A549 (cell line): ENCODE measurements at regions not wholly inside any gene's neighbourhood (a gene's known extent, or its start where the extent isn't known, plus 50 kb on each side); places are given as distances from the start of the nearest gene placed in this dataset.

Source experiments
- ATAC-seq, 2 experiments: fragments of 200-7000 bp in 1 of 2; fragments of >200 bp in 1 of 2; cut with Nextera tagmentation in 1 of 2; cut with Tn5 transposase in 1 of 2; 3 replicates each; pipeline versions ENCODE4 v1.8.0 to v1.9.1; 2018 to 2020; ENCODE audit warnings: mild to moderate bottlenecking in 1 of 2, moderate library complexity in 1 of 2
- CTCF ChIA-PET: fragments of 300-600 bp; sonication (Branson Sonifier 250); formaldehyde crosslinking; extraction: SDS; loops from one replicate; lab custom pipeline; 2021; ENCODE audit warnings: antibody characterized with exemption, inconsistent platforms; lab: Yijun Ruan, JAX
- POLR2A ChIA-PET: fragments of 350-600 bp; formaldehyde crosslinking; extraction: SDS; loops from one replicate; lab custom pipeline; 2021; ENCODE audit warnings: antibody characterized with exemption, inconsistent platforms; lab: Yijun Ruan, JAX
- DNase-seq, 2 experiments: peaks; one replicate each; pipeline versions ENCODE4 v3.0.0 to v3.0.0-alpha.2; 2011 to 2016; ENCODE audit warnings: low read depth in 1 of 2, low spot score in 1 of 2
- FAIRE-seq: peaks from 2 replicates; lab custom pipeline; 2011; peaks lifted over from hg19 to GRCh38; lab: Jason Lieb, UNC
- H3K27ac ChIP-seq, 2 experiments: fragments of >200 bp; sonication (Bioruptor Twin); formaldehyde crosslinking; 3 replicates each; pipeline ENCODE4 v1.5.1; 2016 to 2017
- H3K4me1 ChIP-seq: fragments of >200 bp; sonication (Bioruptor Twin); formaldehyde crosslinking; 3 replicates; pipeline ENCODE4 v1.6.1; 2016
- H3K4me2 ChIP-seq: fragments of >200 bp; sonication (Bioruptor Twin); formaldehyde crosslinking; 3 replicates; pipeline ENCODE4 v1.6.1; 2016
- H3K4me3 ChIP-seq: fragments of >200 bp; sonication (Bioruptor Twin); formaldehyde crosslinking; 3 replicates; pipeline ENCODE4 v1.5.1; 2016
- H3K9me3 ChIP-seq: fragments of >200 bp; sonication (Bioruptor Twin); formaldehyde crosslinking; 3 replicates; pipeline ENCODE4 v1.6.1; 2016
- BCL3 ChIP-seq: fragments of >200 bp; sonication (Bioruptor Twin); formaldehyde crosslinking; IDR thresholded peaks from 3 replicates; pipeline ENCODE4 v1.6.1; 2016
- BHLHE40 ChIP-seq: IDR thresholded peaks from 2 replicates; pipeline ENCODE4 v1.6.1; 2012; ENCODE audit warnings: low read depth, low read length, inconsistent platforms
- CBX2 ChIP-seq: fragments of 200-600 bp; sonication (generic); IDR thresholded peaks from 2 replicates; pipeline ENCODE4 v1.6.1; 2016; ENCODE audit warnings: low read depth, mild to moderate bottlenecking, borderline replicate concordance
- CBX8 ChIP-seq: fragments of 200-600 bp; sonication (generic); IDR thresholded peaks from 2 replicates; pipeline ENCODE4 v1.6.1; 2016
- CHD2 ChIP-seq: fragments of 150-350 bp; IDR thresholded peaks from 2 replicates; pipeline ENCODE4 v1.6.1; 2014; ENCODE audit warnings: low read length; ENCODE audit not compliant: partially characterized antibody
- ELK1 ChIP-seq: fragments of 150-350 bp; IDR thresholded peaks from 2 replicates; pipeline ENCODE4 v1.6.1; 2014; ENCODE audit warnings: low read depth, mild to moderate bottlenecking, low read length
- FOSB ChIP-seq: fragments of 250-450 bp; sonication (Bioruptor Pico); IDR thresholded peaks from 2 replicates; pipeline ENCODE4 v1.5.0; 2020; ENCODE audit warnings: mild to moderate bottlenecking, moderate library complexity
- FOSL2 ChIP-seq, 2 experiments: fragments of 450-650 bp in 1 of 2; fragments of >200 bp in 1 of 2; sonication (Bioruptor Twin) in 1 of 2; formaldehyde crosslinking; IDR thresholded peaks; 2 replicates each; pipeline versions ENCODE4 v1.5.0 to v1.6.1; 2016 to 2020; ENCODE audit warnings: mild to moderate bottlenecking in 1 of 2, moderate library complexity in 1 of 2
- GATA3 ChIP-seq: IDR thresholded peaks from 2 replicates; pipeline ENCODE4 v1.6.1; 2012; ENCODE audit warnings: borderline replicate concordance
- HDAC2 ChIP-seq: fragments of 200-600 bp; sonication (generic); IDR thresholded peaks from 2 replicates; pipeline ENCODE4 v1.6.1; 2016
- HOXB13 ChIP-seq: fragments of 250-450 bp; sonication (Bioruptor Pico); IDR thresholded peaks from 2 replicates; pipeline ENCODE4 v1.5.0; 2020; ENCODE audit warnings: low read depth, mild to moderate bottlenecking, moderate library complexity
- JUN ChIP-seq, 2 experiments: fragments of >200 bp; sonication (Bioruptor Twin); formaldehyde crosslinking; IDR thresholded peaks; 2 replicates in 1 of 2; 3 replicates in 1 of 2; pipeline ENCODE4 v1.6.1; 2016 to 2017
- JUNB ChIP-seq: fragments of >200 bp; sonication (Bioruptor Twin); formaldehyde crosslinking; IDR thresholded peaks from 2 replicates; pipeline ENCODE4 v1.6.1; 2016
- MYC ChIP-seq: IDR thresholded peaks from 2 replicates; pipeline ENCODE4 v1.6.1; 2012; ENCODE audit warnings: mild to moderate bottlenecking, inconsistent platforms, low read length, improper control_type of control experiment, borderline replicate concordance
- NFE2L2 ChIP-seq: fragments of 150-350 bp; conservative IDR thresholded peaks from 2 replicates; pipeline ENCODE4 v1.6.1; 2014; ENCODE audit warnings: low read length
- NPAS2 ChIP-seq: fragments of 250-450 bp; sonication (Bioruptor Pico); IDR thresholded peaks from 2 replicates; pipeline ENCODE4 v1.8.0; 2022; ENCODE audit warnings: mild to moderate bottlenecking, moderate library complexity, borderline replicate concordance
- NR3C1 ChIP-seq: fragments of >200 bp; sonication (Bioruptor Twin); formaldehyde crosslinking; IDR thresholded peaks from 3 replicates; pipeline ENCODE4 v1.6.1; 2017
- PHF8 ChIP-seq: fragments of 200-600 bp; sonication (generic); IDR thresholded peaks from 2 replicates; pipeline ENCODE4 v1.6.1; 2016; ENCODE audit warnings: low read depth, mild to moderate bottlenecking, antibody characterized with exemption, moderate library complexity, borderline replicate concordance
- POLR2AphosphoS2 ChIP-seq: conservative IDR thresholded peaks from 2 replicates; pipeline ENCODE4 v1.6.1; 2012; ENCODE audit warnings: low read length, improper control_type of control experiment, inconsistent platforms
- RAD21 ChIP-seq, 2 experiments: fragments of >200 bp in 1 of 2; sonication (Bioruptor Twin) in 1 of 2; formaldehyde crosslinking in 1 of 2; IDR thresholded peaks in 1 of 2; conservative IDR thresholded peaks in 1 of 2; 2 replicates in 1 of 2; 3 replicates in 1 of 2; pipeline ENCODE4 v1.6.1; 2012 to 2018; ENCODE audit warnings: inconsistent platforms in 1 of 2
- RFX5 ChIP-seq: fragments of 450-650 bp; IDR thresholded peaks from 2 replicates; pipeline ENCODE4 v1.7.1; 2014; ENCODE audit warnings: antibody characterized with exemption, mild to moderate bottlenecking, moderate library complexity
- RNF2 ChIP-seq: fragments of 200-600 bp; sonication (generic); IDR thresholded peaks from 2 replicates; pipeline ENCODE4 v1.6.1; 2016; ENCODE audit warnings: low read depth, mild to moderate bottlenecking, antibody characterized with exemption, moderate library complexity, borderline replicate concordance
- SMC3 ChIP-seq: fragments of >200 bp; sonication (Bioruptor Twin); formaldehyde crosslinking; IDR thresholded peaks from 3 replicates; pipeline ENCODE4 v1.6.1; 2018; ENCODE audit warnings: inconsistent platforms
- SREBF2 ChIP-seq: fragments of 450-650 bp; IDR thresholded peaks from 2 replicates; pipeline ENCODE4 v1.6.1; 2014; ENCODE audit warnings: mild to moderate bottlenecking, moderate library complexity
- ZFP36 ChIP-seq: fragments of 450-650 bp; IDR thresholded peaks from 2 replicates; pipeline ENCODE4 v1.6.1; 2014; ENCODE audit warnings: borderline replicate concordance; ENCODE audit not compliant: partially characterized antibody
- WGBS: methylation state at CpG from one replicate; pipeline ENCODE4 v1.1.6; 2017; ENCODE audit errors: missing lambda C conversion rate; 5-methylcytosine and 5-hydroxymethylcytosine counted together

GRCh38 chr1:87565861-87566260, 237.2 kb downstream of the LMO4 start:
- POLR2A ChIA-PET: no interaction called here
- FAIRE-seq (no peak), ATAC-seq (no peak), DNase-seq (no peak)
- no peak for TF ChIP-seq JUNB
- Histone ChIP-seq H3K4me3 (no peak overlapping the region), H3K4me1 (no peaks in the 10 kb centered on the region), H3K9me3 (no peaks in the 10 kb centered on the region), H3K27ac (no peak overlapping the region), H3K4me2 (no peak overlapping the region)
- CTCF ChIA-PET: no interaction called here
- WGBS: 86% methylated on average over 5 of the region's 5 CpGs

GRCh38 chr1:87568005-87568404, 239.3 kb downstream of the LMO4 start:
- POLR2A ChIA-PET: no interaction called here
- TF ChIP-seq FOSL2 (IDR thresholded peaks at IDR 0.05) (no peak), FOSL2 (CRISPR knock-in tag; IDR thresholded peaks at IDR 0.05) (no peak), FOSB (no peak), NFE2L2 (no peak), ZFP36 (no peak), RFX5 (no peak)
- no peaks in the 10 kb centered on the region for H3K4me1 ChIP-seq
- CTCF ChIA-PET: no interaction called here
- WGBS: 90% methylated on average over 4 of the region's 4 CpGs
- DNase-seq: no peak
- no peaks in the 10 kb centered on the region for H3K9me3 ChIP-seq
- no peak overlapping the region for H3K4me2 ChIP-seq
- ATAC-seq: no peak
- no peak for FAIRE-seq
- no peak overlapping the region for H3K4me3 ChIP-seq
- H3K27ac ChIP-seq: no peak overlapping the region

GRCh38 chr1:87568911-87569310, 240.2 kb downstream of the LMO4 start:
- no peak for TF ChIP-seq CBX2
- TF ChIP-seq SMC3: no peak
- TF ChIP-seq BHLHE40: no peak
- no peak for TF ChIP-seq RNF2
- no peak for TF ChIP-seq ELK1
- TF ChIP-seq NR3C1: no peak
- no peak for TF ChIP-seq BCL3
- TF ChIP-seq MYC: no peak
- TF ChIP-seq JUN (IDR thresholded peaks at IDR 0.05): no peak
- no peak for TF ChIP-seq POLR2AphosphoS2
- no peak for TF ChIP-seq CHD2
- no peak for TF ChIP-seq HDAC2
- TF ChIP-seq NPAS2 (CRISPR knock-in tag): no peak
- no peak for TF ChIP-seq CBX8
- no peak for TF ChIP-seq RAD21 (conservative IDR thresholded peaks at IDR 0.05 in 1 of 2, IDR thresholded peaks at IDR 0.05 in 1 of 2)
- TF ChIP-seq HOXB13 (CRISPR knock-in tag): no peak
- ChIA-PET POLR2A (no interaction called here), CTCF (no interaction called here)
- H3K27ac ChIP-seq: no peak overlapping the region
- no peaks in the 10 kb centered on the region for H3K9me3 ChIP-seq
- no peak for ATAC-seq
- FAIRE-seq: no peak
- WGBS: 81% methylated on average over 3 of the region's 3 CpGs
- no peak overlapping the region for H3K4me2 ChIP-seq
- no peak overlapping the region for H3K4me3 ChIP-seq
- no peak for DNase-seq
- H3K4me1 ChIP-seq: no peaks in the 10 kb centered on the region

- Histone ChIP-seq H3K4me1 (no peaks in the 10 kb centered on the region), H3K27ac (no peak overlapping the region), H3K4me3 (no peak overlapping the region), H3K4me2 (no peak overlapping the region), H3K9me3 (no peaks in the 10 kb centered on the region)
- CTCF ChIA-PET: no interaction called here
- TF ChIP-seq JUN (IDR thresholded peaks at IDR 0.05) (no peak), PHF8 (no peak), SREBF2 (no peak), ELK1 (no peak), GATA3 (no peak), BHLHE40 (no peak)
- FAIRE-seq (no peak), DNase-seq (no peak), ATAC-seq (no peak)
- WGBS: 66% methylated on average over 4 of the region's 4 CpGs
- POLR2A ChIA-PET: no interaction called here
These were observed 243.3 kb downstream of the LMO4 start for GRCh38 chr1:87572008-87572407.
